Muscle layer of duodenum (tissue), 2 donors: ENCODE measurements at regions not wholly inside any gene's neighbourhood (a gene's known extent, or its start where the extent isn't known, plus 50 kb on each side); places are given as distances from the start of the nearest gene placed in this dataset.
"Not testable (repeated sequence)": the region's sequence is repeated elsewhere in the genome, so short reads cannot be mapped to it uniquely, and the experiment has no call there.

Experiments
- H3K27ac ChIP-seq: one replicate; pipeline ENCODE4 v1.7.0; 2013; ENCODE audit warnings: mild to moderate bottlenecking, low read length
- H3K27me3 ChIP-seq: one replicate; pipeline ENCODE4 v1.7.0; 2013; ENCODE audit warnings: low read depth, mild to moderate bottlenecking, control low read depth, low read length
- H3K36me3 ChIP-seq, 2 donors: one replicate each; pipeline ENCODE4 v1.7.0; 2013; ENCODE audit warnings: low read length in 2 of 2, control low read depth in 1 of 2, mild to moderate bottlenecking in 1 of 2; ENCODE audit not compliant: insufficient read depth in 2 of 2, control insufficient read depth in 1 of 2
- H3K4me1 ChIP-seq, 2 donors: one replicate each; pipeline ENCODE4 v1.7.0; 2013; ENCODE audit warnings: low read length in 2 of 2, mild to moderate bottlenecking in 2 of 2, control low read depth in 1 of 2, moderate library complexity in 1 of 2; ENCODE audit not compliant: insufficient read depth in 2 of 2, control insufficient read depth in 1 of 2
- H3K4me3 ChIP-seq, 2 donors: one replicate each; pipeline ENCODE4 v1.7.0; 2013; ENCODE audit warnings: low read length in 2 of 2, low read depth in 1 of 2, mild to moderate bottlenecking in 1 of 2
- H3K9me3 ChIP-seq, 2 donors: one replicate each; pipeline ENCODE4 v1.7.0; 2013; ENCODE audit warnings: low read length in 2 of 2, control low read depth in 1 of 2, mild to moderate bottlenecking in 1 of 2; ENCODE audit not compliant: control insufficient read depth in 1 of 2
- donor health status: healthy.

DNA sequence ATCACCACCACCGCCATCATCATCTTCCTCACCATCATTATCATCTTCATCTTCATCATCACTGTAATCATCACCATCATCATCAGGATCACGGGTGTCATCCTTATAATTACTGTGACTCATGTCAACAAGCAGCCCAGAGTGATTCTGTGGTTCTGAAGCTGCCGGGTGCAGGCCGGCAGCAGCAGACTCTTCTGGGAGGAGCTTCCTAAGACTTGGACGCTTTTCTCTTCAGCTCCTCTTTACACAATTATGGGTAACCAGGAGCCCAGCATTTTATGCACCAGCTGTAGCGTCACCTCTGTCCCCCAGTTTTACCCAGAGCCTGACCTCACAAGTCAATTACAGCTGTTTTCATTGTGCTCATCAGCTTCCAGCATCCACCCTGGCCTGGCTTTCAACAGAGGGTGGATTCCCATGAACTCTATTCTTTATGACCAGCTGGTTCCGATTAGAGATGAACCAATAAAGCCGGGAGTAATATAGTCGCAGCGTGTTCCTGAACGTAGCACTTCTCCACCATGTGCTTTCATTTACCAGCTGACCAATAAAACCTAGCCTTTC, 275.8 kb downstream of the FOXL1 start:
- no peak overlapping the region for H3K27ac ChIP-seq
- H3K36me3 ChIP-seq: no peaks in the 10 kb centered on the region
- H3K4me3 ChIP-seq: no peak overlapping the region
- no peaks in the 10 kb centered on the region for H3K27me3 ChIP-seq
- no peaks in the 10 kb centered on the region for H3K9me3 ChIP-seq
- no peaks in the 10 kb centered on the region for H3K4me1 ChIP-seq

DNA sequence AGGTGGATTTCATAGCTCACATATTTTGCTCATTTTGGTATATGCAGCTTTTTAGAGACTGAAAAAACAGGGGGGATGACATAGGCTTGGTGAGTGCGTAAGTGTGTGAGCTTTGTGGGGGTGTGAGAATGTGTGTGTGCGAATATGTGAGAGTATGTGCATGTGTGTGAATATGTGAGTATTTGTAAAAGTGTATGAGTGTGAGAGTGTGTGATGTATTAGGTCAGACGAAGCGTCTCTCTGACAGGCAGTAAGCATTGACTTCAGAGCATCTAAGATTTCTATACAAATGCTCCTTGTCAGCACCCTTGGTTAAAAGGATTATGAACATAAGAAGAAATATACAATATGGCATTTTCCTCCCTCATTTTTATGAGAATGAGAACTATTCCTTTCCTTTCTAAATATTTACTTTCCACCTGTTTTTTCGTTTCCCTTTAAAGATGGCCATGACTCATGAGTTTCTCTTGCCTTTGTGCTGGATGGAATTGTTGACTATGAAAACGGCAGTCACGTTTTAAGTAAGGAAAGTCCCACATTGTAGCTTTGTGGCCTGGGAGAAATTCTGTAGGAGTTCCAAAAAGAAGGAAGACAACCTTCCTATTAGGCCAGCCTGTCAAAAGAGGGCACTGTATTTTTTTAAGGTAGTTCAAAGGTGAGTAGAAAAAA, 276.4 kb downstream of the FOXL1 start:
- H3K36me3 ChIP-seq: no peaks in the 10 kb centered on the region
- H3K27me3 ChIP-seq: no peaks in the 10 kb centered on the region
- no peaks in the 10 kb centered on the region for H3K9me3 ChIP-seq
- H3K4me1 ChIP-seq: no peaks in the 10 kb centered on the region
- no peak overlapping the region for H3K4me3 ChIP-seq
- H3K27ac ChIP-seq: no peak overlapping the region

DNA sequence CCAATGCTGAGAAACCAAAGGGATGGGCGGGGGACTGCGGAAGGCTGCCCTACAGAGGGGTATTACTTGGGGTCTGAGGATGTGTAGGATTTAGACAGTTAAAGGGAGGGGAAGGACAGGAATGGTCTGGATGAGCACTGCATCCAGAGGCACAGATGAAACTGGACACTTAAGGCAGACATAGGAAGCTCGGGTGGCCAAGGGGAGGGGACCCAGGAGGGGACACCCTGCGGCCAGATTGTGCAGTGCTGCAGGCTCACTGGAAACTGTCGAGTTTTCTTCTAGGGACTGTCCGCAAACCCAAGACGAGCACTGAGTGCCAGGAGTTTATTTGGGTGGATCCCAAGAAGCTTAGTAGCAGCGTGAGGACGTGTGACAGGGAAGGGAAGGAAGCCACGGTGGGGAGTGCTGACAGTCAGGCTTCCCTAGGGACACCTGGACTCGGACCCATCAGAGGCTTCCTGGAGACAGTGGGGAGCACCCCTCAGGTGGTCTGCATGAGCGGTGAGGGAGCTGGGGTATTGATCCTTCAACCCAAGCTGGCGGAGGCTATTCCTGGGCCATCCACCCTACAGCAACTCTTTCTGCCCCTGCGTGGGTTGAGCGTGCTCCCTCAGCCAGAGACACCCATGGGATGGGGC, 278.7 kb downstream of the FOXL1 start:
- no peaks in the 10 kb centered on the region for H3K4me1 ChIP-seq
- no peak overlapping the region for H3K4me3 ChIP-seq
- H3K27me3 ChIP-seq: no peaks in the 10 kb centered on the region
- H3K27ac ChIP-seq: no peak overlapping the region
- no peaks in the 10 kb centered on the region for H3K36me3 ChIP-seq
- no peaks in the 10 kb centered on the region for H3K9me3 ChIP-seq

DNA sequence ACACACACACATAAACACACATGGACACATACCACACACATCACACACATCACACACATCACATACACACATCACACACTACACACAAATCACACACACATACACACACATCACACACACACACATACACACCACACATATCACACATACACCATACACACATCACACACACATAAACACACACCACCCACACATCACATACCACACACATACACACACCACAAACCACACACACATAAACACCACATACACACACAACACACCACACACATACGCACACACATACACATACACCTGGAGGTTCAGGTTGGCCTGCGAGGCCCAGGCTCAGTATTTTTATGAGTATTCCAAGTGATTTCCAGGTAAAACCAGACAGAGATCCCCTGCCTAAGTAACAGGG, 279.5 kb downstream of the FOXL1 start:
- peaks cover 0 to 1% of the 10 kb centered on the region in 2 donors for H3K4me1 ChIP-seq
- no peaks in the 10 kb centered on the region for H3K36me3 ChIP-seq
- H3K9me3 ChIP-seq: no peaks in the 10 kb centered on the region
- H3K27me3 ChIP-seq: no peaks in the 10 kb centered on the region
- H3K4me3 ChIP-seq: no peak overlapping the region
- H3K27ac ChIP-seq: no peak overlapping the region

DNA sequence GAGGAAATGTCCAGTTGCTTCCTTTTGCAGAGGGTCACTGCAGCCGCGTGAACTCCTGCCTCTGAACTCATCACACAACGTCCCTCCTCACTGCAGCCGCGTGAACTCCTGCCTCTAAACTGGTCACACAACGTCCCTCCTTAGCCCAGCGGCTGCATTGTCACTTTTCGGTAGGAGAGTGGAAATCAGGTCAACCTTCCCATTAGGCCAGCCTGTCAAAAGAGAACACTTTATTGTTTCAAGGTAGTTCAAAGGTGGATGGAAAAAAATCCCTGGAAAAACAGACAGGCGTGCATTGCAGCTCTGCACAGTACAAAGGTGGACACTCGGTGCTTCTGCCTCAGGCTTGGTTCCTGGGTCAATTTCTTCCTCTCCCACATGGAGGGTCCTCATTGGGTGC, 280.2 kb downstream of the FOXL1 start:
- Histone ChIP-seq H3K36me3 (no peaks in the 10 kb centered on the region), H3K9me3 (no peaks in the 10 kb centered on the region), H3K27me3 (no peaks in the 10 kb centered on the region), H3K27ac (no peak overlapping the region), H3K4me1 (peaks cover 0 to 4% of the 10 kb centered on the region in 2 donors), H3K4me3 (no peak overlapping the region)

DNA sequence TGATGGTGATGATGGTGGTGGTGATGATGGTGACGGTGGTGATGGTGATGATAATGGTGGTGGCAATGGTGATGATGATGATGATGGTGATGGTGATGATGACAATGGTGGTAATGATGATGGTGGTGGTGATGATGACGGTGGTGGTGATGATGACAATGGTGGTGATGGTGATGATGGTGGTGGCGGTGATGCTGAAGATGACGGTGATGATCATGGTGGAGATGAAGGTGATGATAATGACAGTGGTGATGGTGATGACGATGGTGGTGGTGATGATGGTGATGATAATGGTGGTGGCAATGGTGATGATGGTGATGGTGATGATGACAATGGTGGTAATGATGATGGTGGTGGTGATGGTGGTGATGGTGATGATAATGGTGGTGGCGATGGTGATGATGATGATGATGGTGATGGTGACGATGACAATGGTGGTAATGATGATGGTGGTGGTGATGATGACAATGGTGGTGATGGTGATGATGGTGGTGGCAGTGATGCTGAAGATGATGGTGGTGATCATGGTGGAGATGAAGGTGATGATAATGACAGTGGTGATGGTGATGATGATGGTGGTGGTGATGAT, 283.0 kb downstream of the FOXL1 start:
- H3K36me3 ChIP-seq, H3K27me3 ChIP-seq, H3K9me3 ChIP-seq, H3K27ac ChIP-seq, H3K4me3 ChIP-seq: not testable (repeated sequence)
- peaks cover 0 to 10% of the 10 kb centered on the region in 2 donors for H3K4me1 ChIP-seq

DNA sequence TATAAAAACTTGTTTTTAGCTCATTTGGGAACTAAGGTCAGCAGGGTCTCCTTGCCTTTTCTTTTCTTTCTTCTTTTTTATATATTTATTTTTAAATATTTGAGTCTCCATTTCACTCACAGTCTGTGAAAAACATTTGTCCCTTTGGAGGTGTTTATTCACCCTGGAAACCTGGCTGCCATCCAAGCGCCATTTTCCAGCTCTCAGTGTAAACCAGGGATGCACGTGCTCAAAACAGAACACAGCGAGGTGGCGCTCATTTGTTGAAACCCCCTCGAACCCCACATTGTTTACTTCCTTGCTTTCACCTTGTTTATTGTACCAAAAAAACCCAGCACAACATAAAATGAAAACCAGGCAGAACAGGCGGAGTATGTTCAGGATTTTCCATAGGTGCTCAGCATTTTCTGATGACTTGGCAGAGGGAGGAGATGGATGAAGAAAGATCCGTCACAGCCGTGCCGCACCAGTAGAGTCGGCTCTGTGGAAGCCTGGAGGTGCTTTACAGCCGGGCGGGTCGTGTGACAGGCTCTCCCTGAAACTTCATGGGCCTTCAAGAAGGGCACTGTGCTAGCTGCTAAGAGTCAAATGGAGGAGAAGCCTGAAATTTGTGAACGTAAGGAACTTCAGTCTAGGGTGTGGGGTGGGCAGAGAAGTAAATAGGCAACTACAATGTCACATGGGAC, 284.4 kb downstream of the FOXL1 start:
- Histone ChIP-seq H3K4me3 (no peak overlapping the region), H3K9me3 (no peaks in the 10 kb centered on the region), H3K4me1 (peaks cover 0 to 12% of the 10 kb centered on the region in 2 donors), H3K36me3 (no peaks in the 10 kb centered on the region), H3K27ac (no peak overlapping the region), H3K27me3 (no peaks in the 10 kb centered on the region)

DNA sequence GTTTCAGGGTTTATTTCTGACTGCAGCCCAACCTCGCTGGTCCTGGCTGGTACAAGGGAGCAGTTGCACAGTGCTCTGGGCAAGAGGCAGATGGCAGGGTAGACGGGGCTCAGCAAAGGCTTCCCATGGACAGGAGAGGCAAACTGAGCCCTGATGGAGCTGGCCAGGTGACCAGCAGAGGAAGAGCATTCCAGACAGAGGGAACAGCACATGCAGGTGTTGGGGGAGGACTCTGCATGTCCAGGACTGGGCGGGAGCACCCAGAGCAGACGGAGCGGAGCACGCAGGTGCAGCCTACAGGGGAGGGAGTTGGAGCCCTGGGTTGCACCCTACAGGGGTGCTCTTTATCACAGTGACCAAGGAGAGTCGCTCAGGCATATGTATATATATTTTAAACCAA, 285.3 kb downstream of the FOXL1 start:
- H3K4me1 ChIP-seq: peaks cover 0 to 12% of the 10 kb centered on the region in 2 donors
- H3K27me3 ChIP-seq: no peaks in the 10 kb centered on the region
- no peak overlapping the region for H3K27ac ChIP-seq
- no peaks in the 10 kb centered on the region for H3K36me3 ChIP-seq
- H3K4me3 ChIP-seq: no peak overlapping the region
- no peaks in the 10 kb centered on the region for H3K9me3 ChIP-seq

DNA sequence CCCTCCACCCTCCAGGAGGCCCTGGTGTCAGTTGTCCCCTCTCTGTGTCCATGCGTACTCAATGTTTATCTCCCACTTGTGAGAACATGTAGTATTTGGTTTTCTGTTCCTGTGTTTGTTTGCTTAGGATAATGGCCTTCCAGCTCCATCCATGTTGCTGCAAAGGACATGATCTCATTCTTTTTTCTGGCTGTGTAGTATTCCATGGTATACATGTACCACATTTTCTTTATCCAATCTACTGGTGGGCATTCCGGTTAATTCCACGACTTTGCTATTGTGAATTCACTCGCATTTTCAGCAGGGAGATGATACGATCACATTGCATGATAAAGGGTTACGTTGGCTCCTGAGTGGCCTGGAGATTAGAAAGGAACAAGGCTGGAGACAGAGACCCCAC, 286.2 kb downstream of the FOXL1 start:
- H3K36me3 ChIP-seq: no peaks in the 10 kb centered on the region
- no peak overlapping the region for H3K27ac ChIP-seq
- H3K27me3 ChIP-seq: no peaks in the 10 kb centered on the region
- no peak overlapping the region for H3K4me3 ChIP-seq
- peaks cover 0 to 12% of the 10 kb centered on the region in 2 donors for H3K4me1 ChIP-seq
- no peaks in the 10 kb centered on the region for H3K9me3 ChIP-seq

DNA sequence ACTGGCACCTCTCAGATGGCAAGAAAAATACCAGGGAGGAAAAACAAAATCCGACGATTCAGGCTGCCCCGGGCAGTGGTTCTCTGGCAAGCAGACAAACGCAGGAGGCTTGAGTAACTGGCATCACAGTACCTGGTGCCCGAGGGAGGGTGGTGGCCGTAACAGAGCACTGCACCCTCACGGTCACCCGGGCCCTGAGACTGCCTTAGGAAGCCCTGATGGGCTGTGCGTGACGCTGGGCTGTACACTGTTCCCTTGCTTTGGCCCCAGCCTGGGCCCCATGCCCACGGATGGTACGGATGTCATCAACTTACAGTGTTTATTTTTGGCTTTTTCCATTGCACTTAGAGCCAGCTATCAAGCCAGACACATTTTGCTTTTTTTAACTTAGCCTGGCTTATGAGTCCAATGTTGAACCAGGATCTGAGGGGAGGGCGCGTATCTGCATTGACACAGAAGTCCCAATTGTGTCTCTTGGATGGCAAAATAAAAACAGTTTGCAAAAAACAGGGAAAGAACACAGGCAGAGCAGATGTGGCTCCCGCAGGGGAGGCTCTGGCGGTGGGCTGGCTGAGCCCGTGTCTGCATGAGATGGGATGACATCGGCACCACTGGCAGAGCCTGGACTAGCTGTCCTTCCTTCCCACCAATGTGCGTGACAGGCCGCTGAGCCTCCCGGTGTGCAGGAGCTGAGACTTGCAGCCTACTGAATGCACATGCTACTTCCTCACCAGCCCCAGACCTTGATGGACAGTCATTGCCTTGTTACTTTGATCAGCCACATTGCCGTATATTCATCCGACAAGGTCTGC, 287.7 kb downstream of the FOXL1 start:
- peaks cover 0 to 12% of the 10 kb centered on the region in 2 donors for H3K4me1 ChIP-seq

More for the DNA sequence above, 287.7 kb downstream of the FOXL1 start:
- Histone ChIP-seq H3K36me3 (no peaks in the 10 kb centered on the region), H3K27me3 (no peaks in the 10 kb centered on the region), H3K9me3 (no peaks in the 10 kb centered on the region), H3K4me3 (no peak overlapping the region), H3K27ac (no peak overlapping the region)
